Endothelial cell of umbilical vein (primary cell): ENCODE measurements at regions not wholly inside any gene's neighbourhood (a gene's known extent, or its start where the extent isn't known, plus 50 kb on each side); places are given as distances from the start of the nearest gene placed in this dataset.

Source experiments
- BruUV-seq: library from RNA; stranded (reverse); fragments of 400-500 nt; replicated peaks from 2 replicates; lab custom pipeline; 2021; lab: Mats Ljungman, UMichigan
- CTCF ChIA-PET: fragments of 300-600, 350-600 bp; sonication (Branson Sonifier 250); formaldehyde crosslinking; loops from one replicate; lab custom pipeline; 2021; ENCODE audit warnings: antibody characterized with exemption, inconsistent platforms; lab: Charles Lee
- POLR2A ChIA-PET: fragments of 300-600, 350-600 bp; sonication (Branson Sonifier 250); formaldehyde crosslinking; loops from one replicate; lab custom pipeline; 2021; ENCODE audit warnings: antibody characterized with exemption, inconsistent platforms; lab: Charles Lee
- DNase-seq: peaks from one replicate; pipeline ENCODE4 v3.0.0-alpha.2; 2011; ENCODE audit warnings: low read depth, low spot score
- FAIRE-seq: peaks from 2 replicates; lab custom pipeline; 2011; peaks lifted over from hg19 to GRCh38; lab: Jason Lieb, UNC
- H2AFZ ChIP-seq: 2 replicates; pipeline ENCODE4 v1.6.0; 2012; ENCODE audit warnings: low read depth, low read length, control low read depth, inconsistent platforms
- H3K27ac ChIP-seq: 2 replicates; pipeline ENCODE4 v1.5.1; 2011; ENCODE audit warnings: low read depth, mild to moderate bottlenecking, control low read depth, low read length, moderate library complexity; ENCODE audit not compliant: insufficient read depth
- H3K27me3 ChIP-seq, 2 experiments: 2 replicates each; pipeline versions ENCODE4 v1.6.0 to v1.6.1; 2011; ENCODE audit warnings: low read length in 2 of 2, mixed read lengths in 1 of 2; ENCODE audit not compliant: control insufficient read depth in 2 of 2, insufficient read depth in 2 of 2
- H3K36me3 ChIP-seq, 2 experiments: 2 replicates in 1 of 2; 3 replicates in 1 of 2; pipeline ENCODE4 v1.5.1; 2011; ENCODE audit warnings: low read length in 2 of 2, mild to moderate bottlenecking in 1 of 2, moderate library complexity in 1 of 2; ENCODE audit not compliant: control insufficient read depth in 2 of 2, insufficient read depth in 2 of 2; ENCODE audit errors: extremely low read depth in 1 of 2
- H3K4me1 ChIP-seq: 3 replicates; pipeline ENCODE4 v1.5.1; 2011; ENCODE audit warnings: mild to moderate bottlenecking, low read length; ENCODE audit not compliant: control insufficient read depth, insufficient read depth; ENCODE audit errors: extremely low read depth
- H3K4me2 ChIP-seq: 2 replicates; pipeline ENCODE4 v1.6.1; 2011; ENCODE audit warnings: low read length, control low read depth, mixed read lengths; ENCODE audit not compliant: insufficient read depth
- H3K4me3 ChIP-seq, 3 experiments: fragments of 200-600 bp in 1 of 3; sonication (generic), shearing (Covaris generic) in 1 of 3; replicated peaks in 1 of 3; 2 replicates each; pipeline ENCODE4 v1.5.1; 2011 to 2016; ENCODE audit warnings: control low read depth in 3 of 3, low read length in 3 of 3, mild to moderate bottlenecking in 2 of 3, inconsistent platforms in 1 of 3, low read depth in 1 of 3, moderate library complexity in 1 of 3; ENCODE audit not compliant: insufficient read depth in 1 of 3
- H3K79me2 ChIP-seq: 2 replicates; pipeline ENCODE4 v1.6.0; 2012; ENCODE audit warnings: low read length, inconsistent platforms; ENCODE audit not compliant: control insufficient read depth, insufficient read depth
- H3K9ac ChIP-seq: replicated peaks from 2 replicates; pipeline ENCODE3; 2011; ENCODE audit warnings: low read length, control low read depth; ENCODE audit not compliant: insufficient read depth; ENCODE audit errors: extremely low read depth
- H3K9me1 ChIP-seq: replicated peaks from 3 replicates; pipeline ENCODE4 v1.6.0; 2011; ENCODE audit warnings: mild to moderate bottlenecking, low read length; ENCODE audit not compliant: control insufficient read depth, insufficient read depth; ENCODE audit errors: extremely low read depth
- H3K9me3 ChIP-seq: replicated peaks from 2 replicates; pipeline ENCODE4 v1.5.1; 2012; ENCODE audit warnings: low read length, inconsistent platforms; ENCODE audit not compliant: control insufficient read depth, insufficient read depth
- H4K20me1 ChIP-seq: replicated peaks from 2 replicates; pipeline ENCODE3; 2011; ENCODE audit warnings: mild to moderate bottlenecking, low read length; ENCODE audit not compliant: control insufficient read depth, insufficient read depth; ENCODE audit errors: extremely low read depth
- EZH2 ChIP-seq: IDR thresholded peaks from 2 replicates; pipeline ENCODE4 v1.6.1; 2012; ENCODE audit warnings: borderline replicate concordance, low read depth, mild to moderate bottlenecking, moderate library complexity, low read length, inconsistent platforms; ENCODE audit not compliant: severe bottlenecking
- FOS ChIP-seq: IDR thresholded peaks from 2 replicates; pipeline ENCODE4 v1.6.1; 2011; ENCODE audit warnings: mild to moderate bottlenecking, low read length, moderate library complexity, borderline replicate concordance; ENCODE audit not compliant: insufficient read depth
- GATA2 ChIP-seq: IDR thresholded peaks from 2 replicates; pipeline ENCODE4 v1.7.0; 2011; ENCODE audit warnings: low read depth, mild to moderate bottlenecking, moderate library complexity, mixed read lengths, low read length; ENCODE audit not compliant: insufficient read length, insufficient read depth
- JUN ChIP-seq: IDR thresholded peaks from 2 replicates; pipeline ENCODE4 v1.6.1; 2011; ENCODE audit warnings: borderline replicate concordance, low read depth; ENCODE audit not compliant: insufficient read length, insufficient read depth
- MYC ChIP-seq: IDR thresholded peaks from one replicate; pipeline ENCODE4 v1.6.1; 2011; ENCODE audit warnings: mild to moderate bottlenecking, low read depth, low read length
- POLR2A ChIP-seq: IDR thresholded peaks from 2 replicates; pipeline ENCODE4 v1.6.1; 2012; ENCODE audit warnings: low read depth, mild to moderate bottlenecking, control low read depth, low read length
- POLR2AphosphoS5 ChIP-seq: IDR thresholded peaks from 2 replicates; pipeline ENCODE4 v1.6.1; 2012; ENCODE audit warnings: low read depth, mild to moderate bottlenecking, control low read depth, low read length, moderate library complexity; ENCODE audit not compliant: insufficient read depth
- dilution Hi-C: fragments of 300-500 bp; cut with MboI; formaldehyde crosslinking; loops from one replicate; pipeline ENCODE4 v1.15.0; 2019; ENCODE audit warnings: low sequenced_read_pairs; ENCODE audit not compliant: extremely low pct_ligation_motif_present
- intact Hi-C: fragments of 100-400 bp; cut with micrococcal nuclease; formaldehyde crosslinking; loops from one replicate; pipeline ENCODE4 v1.10.0; 2022
- TF ChIP-seq, protein P1 (sequence below), 2 donors: IDR thresholded peaks; 1 replicate in 1 of 2; 2 replicates in 1 of 2; pipeline ENCODE4 v1.5.1; 2011; ENCODE audit warnings: low read length in 2 of 2, mild to moderate bottlenecking in 2 of 2, moderate library complexity in 2 of 2, control low read depth in 1 of 2, inconsistent platforms in 1 of 2, low read depth in 1 of 2; ENCODE audit not compliant: insufficient read depth in 1 of 2; ENCODE audit errors: extremely low read depth in 1 of 2
- TF ChIP-seq, protein P2 (sequence below): IDR thresholded peaks from 2 replicates; pipeline ENCODE4 v1.6.1; 2011; ENCODE audit not compliant: insufficient read depth, insufficient read length

DNA sequence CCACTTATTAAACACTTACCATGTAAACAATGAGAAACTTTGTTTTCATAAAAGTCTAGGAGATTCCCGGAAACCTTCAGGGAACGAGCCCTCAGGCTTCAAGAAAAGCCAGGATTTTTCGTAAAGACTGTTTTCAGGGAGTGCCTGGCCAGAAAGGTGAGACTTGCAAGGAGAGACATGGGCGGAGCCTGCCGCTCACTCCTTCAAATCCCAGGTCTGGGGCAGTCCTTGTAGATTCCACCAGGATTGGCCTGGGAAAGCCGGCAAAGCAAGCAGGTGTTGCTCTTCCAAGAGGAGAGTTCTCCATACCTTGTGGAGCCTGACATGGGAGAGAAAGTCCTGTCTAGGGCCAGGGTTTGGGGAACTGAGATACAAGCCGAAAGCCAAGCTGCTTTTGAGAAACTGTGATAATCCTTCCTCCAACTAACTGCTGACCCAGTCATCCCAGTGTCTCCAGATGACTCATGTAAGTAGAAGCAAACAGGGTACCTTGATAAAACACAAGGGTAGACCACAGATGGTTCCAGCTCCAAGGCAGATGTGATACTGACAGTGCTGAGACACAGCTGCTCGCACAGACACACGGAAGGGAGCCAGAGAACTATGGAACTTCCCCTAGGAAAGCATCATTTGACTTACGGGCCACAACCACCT is 69.4 kb upstream of the NAA20 start:
- Histone ChIP-seq H3K79me2 (peaks cover 4% of the 10 kb centered on the region), H3K27ac (no peak overlapping the region), H3K27me3 (no peaks in the 10 kb centered on the region), H3K9ac (no peak overlapping the region), H3K9me3 (no peaks in the 10 kb centered on the region), H4K20me1 (no peaks in the 10 kb centered on the region), H3K9me1 (no peaks in the 10 kb centered on the region), H2AFZ (no peak overlapping the region), H3K4me2 (no peak overlapping the region), H3K4me3 (no peak overlapping the region), H3K36me3 (peaks cover 13 to 14% of the 10 kb centered on the region in 2 experiments), H3K4me1 (peaks cover 24% of the 10 kb centered on the region)
- intact Hi-C loops, result no loop called here
- dilution Hi-C loops, result no loop called here
- TF ChIP-seq GATA2 (no peak), MYC (no peak), POLR2AphosphoS5 (no peak), FOS (no peak), JUN (no peak), POLR2A (no peak), EZH2 (no peak)
- TF ChIP-seq, protein P1, sequence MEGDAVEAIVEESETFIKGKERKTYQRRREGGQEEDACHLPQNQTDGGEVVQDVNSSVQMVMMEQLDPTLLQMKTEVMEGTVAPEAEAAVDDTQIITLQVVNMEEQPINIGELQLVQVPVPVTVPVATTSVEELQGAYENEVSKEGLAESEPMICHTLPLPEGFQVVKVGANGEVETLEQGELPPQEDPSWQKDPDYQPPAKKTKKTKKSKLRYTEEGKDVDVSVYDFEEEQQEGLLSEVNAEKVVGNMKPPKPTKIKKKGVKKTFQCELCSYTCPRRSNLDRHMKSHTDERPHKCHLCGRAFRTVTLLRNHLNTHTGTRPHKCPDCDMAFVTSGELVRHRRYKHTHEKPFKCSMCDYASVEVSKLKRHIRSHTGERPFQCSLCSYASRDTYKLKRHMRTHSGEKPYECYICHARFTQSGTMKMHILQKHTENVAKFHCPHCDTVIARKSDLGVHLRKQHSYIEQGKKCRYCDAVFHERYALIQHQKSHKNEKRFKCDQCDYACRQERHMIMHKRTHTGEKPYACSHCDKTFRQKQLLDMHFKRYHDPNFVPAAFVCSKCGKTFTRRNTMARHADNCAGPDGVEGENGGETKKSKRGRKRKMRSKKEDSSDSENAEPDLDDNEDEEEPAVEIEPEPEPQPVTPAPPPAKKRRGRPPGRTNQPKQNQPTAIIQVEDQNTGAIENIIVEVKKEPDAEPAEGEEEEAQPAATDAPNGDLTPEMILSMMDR (IDR thresholded peaks at IDR 0.05; ENCODE audit: extremely low read depth in 1 of 2, insufficient read depth in 1 of 2, low read depth in 1 of 2, low read length in 2 of 2), result no peak
- TF ChIP-seq, protein P2, sequence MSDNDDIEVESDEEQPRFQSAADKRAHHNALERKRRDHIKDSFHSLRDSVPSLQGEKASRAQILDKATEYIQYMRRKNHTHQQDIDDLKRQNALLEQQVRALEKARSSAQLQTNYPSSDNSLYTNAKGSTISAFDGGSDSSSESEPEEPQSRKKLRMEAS, result no peak
- no TSS peak for BruUV-seq
- CTCF ChIA-PET, result interaction anchor here (1.0 to 1.2 kb wide), 3 partner anchors 11 to 163 kb away, joined by 3 read pairs; no protein-coding TSS in a partner anchor
- DNase-seq, result no peak
- FAIRE-seq, result no peak
- POLR2A ChIA-PET, result no interaction called here
